ENCODE measurements at regions not wholly inside any gene's neighbourhood (a gene's known extent, or its start where the extent isn't known, plus 50 kb on each side); places are given as distances from the start of the nearest gene placed in this dataset.
"Not testable (repeated sequence)": the region's sequence is repeated elsewhere in the genome, so short reads cannot be mapped to it uniquely, and the experiment has no call there.

GRCh38 chr22:49006207-49007012 lies 821.3 kb downstream of the BRD1 start:
- no peak overlapping the region for H3K27ac Mint-ChIP-seq
- ATAC-seq: no peak

DNA sequence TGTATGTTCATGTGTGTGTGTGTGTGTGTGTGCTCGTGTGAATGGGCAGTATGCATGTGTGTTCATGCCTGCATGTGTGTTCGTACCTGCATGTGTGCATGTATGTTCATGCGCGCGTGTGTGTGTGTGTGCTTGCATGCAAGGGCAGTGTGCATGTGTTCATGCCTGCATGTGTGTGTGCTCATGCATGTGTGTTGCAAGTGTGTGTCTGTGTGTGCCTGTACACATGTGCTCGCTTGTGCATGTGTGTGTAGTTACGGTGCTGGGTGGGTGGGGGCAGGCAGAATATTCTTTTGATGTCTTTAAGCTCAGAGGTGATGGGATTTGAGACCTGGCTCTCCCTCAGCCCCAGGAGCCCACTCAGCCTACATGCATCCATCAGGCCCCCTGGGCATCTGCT lies 822.1 kb downstream of the BRD1 start:
- no peak overlapping the region for H3K4me3 Mint-ChIP-seq
- Histone ChIP-seq H3K4me1 (ENCODE audit: control insufficient read depth, insufficient read depth, low read length) (no peaks in the 10 kb centered on the region), H3K27me3 (ENCODE audit: control insufficient read depth, insufficient read depth, low read length) (no peaks in the 10 kb centered on the region), H3K9me3 (ENCODE audit: control insufficient read depth, insufficient read depth, low read length) (no peaks in the 10 kb centered on the region), H3K4me3 (ENCODE audit: low read length) (no peak overlapping the region), H3K27ac (ENCODE audit: low read length) (no peak overlapping the region), H3K36me3 (ENCODE audit: control insufficient read depth, insufficient read depth, low read length) (no peaks in the 10 kb centered on the region)
- DNase-seq (no peak), ATAC-seq (no peak)
- H3K4me1 Mint-ChIP-seq: no peaks in the 10 kb centered on the region
- H3K9me3 Mint-ChIP-seq: no peaks in the 10 kb centered on the region
- no peak overlapping the region for H3K27ac Mint-ChIP-seq
- TF ChIP-seq, protein P1, sequence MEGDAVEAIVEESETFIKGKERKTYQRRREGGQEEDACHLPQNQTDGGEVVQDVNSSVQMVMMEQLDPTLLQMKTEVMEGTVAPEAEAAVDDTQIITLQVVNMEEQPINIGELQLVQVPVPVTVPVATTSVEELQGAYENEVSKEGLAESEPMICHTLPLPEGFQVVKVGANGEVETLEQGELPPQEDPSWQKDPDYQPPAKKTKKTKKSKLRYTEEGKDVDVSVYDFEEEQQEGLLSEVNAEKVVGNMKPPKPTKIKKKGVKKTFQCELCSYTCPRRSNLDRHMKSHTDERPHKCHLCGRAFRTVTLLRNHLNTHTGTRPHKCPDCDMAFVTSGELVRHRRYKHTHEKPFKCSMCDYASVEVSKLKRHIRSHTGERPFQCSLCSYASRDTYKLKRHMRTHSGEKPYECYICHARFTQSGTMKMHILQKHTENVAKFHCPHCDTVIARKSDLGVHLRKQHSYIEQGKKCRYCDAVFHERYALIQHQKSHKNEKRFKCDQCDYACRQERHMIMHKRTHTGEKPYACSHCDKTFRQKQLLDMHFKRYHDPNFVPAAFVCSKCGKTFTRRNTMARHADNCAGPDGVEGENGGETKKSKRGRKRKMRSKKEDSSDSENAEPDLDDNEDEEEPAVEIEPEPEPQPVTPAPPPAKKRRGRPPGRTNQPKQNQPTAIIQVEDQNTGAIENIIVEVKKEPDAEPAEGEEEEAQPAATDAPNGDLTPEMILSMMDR (IDR thresholded peaks at IDR 0.05): no peak
- 92% methylated on average over 7 of the region's 7 CpGs for WGBS (ENCODE audit: insufficient coverage)
- H3K27me3 Mint-ChIP-seq (ENCODE audit: low read depth in 2 of 2): peaks cover 0 to 3% of the 10 kb centered on the region in 2 donors
- intact Hi-C loops (cut with micrococcal nuclease): no loop called here
- H3K36me3 Mint-ChIP-seq: no peaks in the 10 kb centered on the region

More at GRCh38 chr22:49006207-49007012, 821.3 kb downstream of the BRD1 start:
- no peaks in the 10 kb centered on the region for H3K4me1 ChIP-seq (ENCODE audit: control insufficient read depth, insufficient read depth, low read length)
- H3K4me3 ChIP-seq (ENCODE audit: low read length): no peak overlapping the region
- H3K9me3 ChIP-seq (ENCODE audit: control insufficient read depth, insufficient read depth, low read length): no peaks in the 10 kb centered on the region
- TF ChIP-seq, protein P1 (IDR thresholded peaks at IDR 0.05): no peak
- H3K36me3 Mint-ChIP-seq: no peaks in the 10 kb centered on the region
- no peaks in the 10 kb centered on the region for H3K36me3 ChIP-seq (ENCODE audit: control insufficient read depth, insufficient read depth, low read length)
- no peaks in the 10 kb centered on the region for H3K4me1 Mint-ChIP-seq
- H3K27me3 ChIP-seq (ENCODE audit: control insufficient read depth, insufficient read depth, low read length): no peaks in the 10 kb centered on the region
- H3K4me3 Mint-ChIP-seq: no peak overlapping the region
- no peaks in the 10 kb centered on the region for H3K9me3 Mint-ChIP-seq
- H3K27me3 Mint-ChIP-seq (ENCODE audit: low read depth in 2 of 2): peaks cover 0 to 3% of the 10 kb centered on the region in 2 donors
- no peak overlapping the region for H3K27ac ChIP-seq (ENCODE audit: low read length)
- intact Hi-C loops (cut with micrococcal nuclease): no loop called here
- 77% methylated on average over 11 of the region's 11 CpGs for WGBS (ENCODE audit: insufficient coverage)
- no peak for DNase-seq

GRCh38 chr22:49004484-49005399 lies 822.9 kb downstream of the BRD1 start:
- no peak for DNase-seq

DNA sequence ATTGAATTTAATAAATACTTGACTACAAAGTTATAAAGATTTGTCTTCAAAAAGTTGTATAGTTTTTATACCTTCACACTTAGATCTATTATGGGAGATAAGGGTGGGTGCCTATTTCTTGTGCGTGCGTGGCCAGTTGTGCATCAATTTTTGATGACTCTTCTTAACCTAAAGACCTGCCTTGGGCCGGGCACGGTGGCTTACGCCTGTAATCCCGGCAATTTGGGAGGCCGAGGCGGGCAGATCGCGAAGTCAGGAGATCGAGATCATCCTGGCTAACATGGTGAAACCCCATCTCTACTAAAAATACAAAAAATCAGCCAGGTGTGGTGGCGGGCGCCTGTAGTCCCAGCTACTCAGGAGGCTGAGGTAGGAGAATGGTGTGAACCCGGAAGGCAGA lies 830.1 kb downstream of the BRD1 start:
- DNase-seq; H3K4me3 ChIP-seq (ENCODE audit: low read length); H3K27ac Mint-ChIP-seq; H3K4me1 ChIP-seq (ENCODE audit: control insufficient read depth, insufficient read depth, low read length); H3K9me3 Mint-ChIP-seq; ATAC-seq; H3K4me3 Mint-ChIP-seq; H3K27me3 ChIP-seq (ENCODE audit: control insufficient read depth, insufficient read depth, low read length); H3K27ac ChIP-seq (ENCODE audit: low read length); H3K9me3 ChIP-seq (ENCODE audit: control insufficient read depth, insufficient read depth, low read length); H3K4me1 Mint-ChIP-seq; H3K36me3 ChIP-seq (ENCODE audit: control insufficient read depth, insufficient read depth, low read length); H3K36me3 Mint-ChIP-seq; intact Hi-C loops (cut with micrococcal nuclease): not testable (repeated sequence)
- 95% methylated on average over 12 of the region's 14 CpGs for WGBS (ENCODE audit: insufficient coverage)
- H3K27me3 Mint-ChIP-seq (ENCODE audit: low read depth in 2 of 2): peaks cover 12 to 16% of the 10 kb centered on the region in 2 donors

More at GRCh38 chr22:49004484-49005399, 822.9 kb downstream of the BRD1 start:
- Histone ChIP-seq H3K9me3 (ENCODE audit: control insufficient read depth, insufficient read depth, low read length) (no peaks in the 10 kb centered on the region), H3K4me1 (ENCODE audit: control insufficient read depth, insufficient read depth, low read length) (no peaks in the 10 kb centered on the region), H3K36me3 (ENCODE audit: control insufficient read depth, insufficient read depth, low read length) (no peaks in the 10 kb centered on the region), H3K27me3 (ENCODE audit: control insufficient read depth, insufficient read depth, low read length) (no peaks in the 10 kb centered on the region), H3K4me3 (ENCODE audit: low read length) (no peak overlapping the region), H3K27ac (ENCODE audit: low read length) (no peak overlapping the region)
- Mint-ChIP-seq H3K4me1 (no peaks in the 10 kb centered on the region), H3K27ac (no peak overlapping the region), H3K4me3 (no peak overlapping the region), H3K27me3 (ENCODE audit: low read depth in 2 of 2) (peaks cover 0 to 3% of the 10 kb centered on the region in 2 donors), H3K36me3 (no peaks in the 10 kb centered on the region), H3K9me3 (no peaks in the 10 kb centered on the region)
- TF ChIP-seq, protein P1 (IDR thresholded peaks at IDR 0.05): no peak
- 94% methylated on average over 29 of the region's 29 CpGs for WGBS (ENCODE audit: insufficient coverage)
- no peak for ATAC-seq
- intact Hi-C loops (cut with micrococcal nuclease): no loop called here
